ENCODE measurements at regions not wholly inside any gene's neighbourhood (a gene's known extent, or its start where the extent isn't known, plus 50 kb on each side); places are given as distances from the start of the nearest gene placed in this dataset.

DNA sequence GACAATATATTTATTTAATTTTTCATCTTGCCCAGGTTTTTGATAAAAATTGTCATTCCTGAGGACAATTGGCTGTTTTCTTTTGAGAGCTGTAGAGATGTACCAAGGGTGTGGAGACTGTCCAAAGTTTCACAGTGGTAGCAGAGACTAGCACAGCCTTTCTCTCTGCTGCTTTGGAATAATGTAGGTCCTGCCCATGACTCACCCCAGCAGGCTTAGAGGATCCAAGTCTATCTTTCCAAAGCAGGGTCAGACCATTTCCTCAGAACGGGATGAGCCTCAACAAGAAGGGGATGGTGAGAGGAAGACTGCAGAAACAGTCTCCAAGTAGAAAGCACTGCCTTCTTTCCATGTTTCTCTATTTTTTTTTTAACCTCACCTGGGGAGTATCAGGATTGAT lies 131.5 kb upstream of the RPL34 start:
- Histone ChIP-seq H4K20me1 (ENCODE audit: insufficient read depth, low read length) (no peaks in the 10 kb centered on the region), H3K4me3 (ENCODE audit: low read depth, low read length, poor library complexity, severe bottlenecking) (no peak overlapping the region), H3K4me2 (ENCODE audit: low read length) (no peak overlapping the region), H3K79me2 (ENCODE audit: insufficient read depth, low read depth, low read length) (no peaks in the 10 kb centered on the region), H3K36me3 (ENCODE audit: insufficient read depth, low read length) (no peaks in the 10 kb centered on the region), H2AFZ (ENCODE audit: low read length) (no peak overlapping the region), H3K9me2 (ENCODE audit: insufficient read depth, low read length) (no peaks in the 10 kb centered on the region), H3K9me3 (ENCODE audit: low read length) (peaks cover 8% of the 10 kb centered on the region; the same call in 1 of the 2 replicates), H3K27ac (ENCODE audit: low read depth, low read length, poor library complexity, severe bottlenecking) (no peak overlapping the region), H3K4me1 (ENCODE audit: insufficient read depth, low read length, poor library complexity, severe bottlenecking) (no peaks in the 10 kb centered on the region)
- TF ChIP-seq CTCF (conservative IDR thresholded peaks at IDR 0.05; ENCODE audit: low read length) (no peak), EZH2phosphoT487 (IDR thresholded peaks at IDR 0.05; ENCODE audit: borderline replicate concordance, low read depth, low read length) (no peak)
- CTCF ChIA-PET (ENCODE audit: unreplicated experiment): no interaction called here
- POLR2A ChIA-PET: interaction anchor here (1.4 kb wide), 1 partner anchor 10 kb away, joined by 5 read pairs; no protein-coding TSS in a partner anchor
- no peak for DNase-seq (ENCODE audit: low spot score)
- intact Hi-C loops (cut with micrococcal nuclease; ENCODE audit: unreplicated experiment): no loop called here
- BruUV-seq (replicated peaks): no TSS peak

DNA sequence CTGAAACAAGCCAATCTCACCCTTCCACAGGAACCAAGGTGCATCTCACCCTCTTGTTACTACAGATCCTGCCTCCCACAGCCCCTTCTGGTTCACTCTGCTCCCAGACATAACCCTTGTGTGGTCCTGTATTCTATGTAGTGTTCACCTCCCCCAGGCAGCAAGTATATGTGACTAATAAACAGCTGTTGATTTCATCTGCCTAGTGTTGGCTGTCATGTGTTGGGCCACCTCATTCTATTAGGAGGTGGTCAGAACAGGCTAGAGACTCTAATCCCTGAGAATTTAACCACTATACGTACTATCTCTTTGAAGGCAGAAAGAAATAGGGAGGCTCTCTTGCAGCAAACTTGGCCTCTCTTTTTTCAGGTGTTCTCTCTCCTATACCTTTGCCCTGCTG lies 134.3 kb upstream of the RPL34 start:
- intact Hi-C loops (cut with micrococcal nuclease; ENCODE audit: unreplicated experiment): no loop called here
- Histone ChIP-seq H2AFZ (ENCODE audit: low read length) (no peak overlapping the region), H4K20me1 (ENCODE audit: insufficient read depth, low read length) (no peaks in the 10 kb centered on the region), H3K27ac (ENCODE audit: low read depth, low read length, poor library complexity, severe bottlenecking) (no peak overlapping the region), H3K4me1 (ENCODE audit: insufficient read depth, low read length, poor library complexity, severe bottlenecking) (no peaks in the 10 kb centered on the region), H3K9me2 (ENCODE audit: insufficient read depth, low read length) (no peaks in the 10 kb centered on the region), H3K36me3 (ENCODE audit: insufficient read depth, low read length) (no peaks in the 10 kb centered on the region), H3K4me2 (ENCODE audit: low read length) (no peak overlapping the region), H3K79me2 (ENCODE audit: insufficient read depth, low read depth, low read length) (no peaks in the 10 kb centered on the region), H3K9me3 (ENCODE audit: low read length) (no peaks in the 10 kb centered on the region), H3K4me3 (ENCODE audit: low read depth, low read length, poor library complexity, severe bottlenecking) (no peak overlapping the region)
- POLR2A ChIA-PET: no interaction called here
- no TSS peak for BruUV-seq (replicated peaks)
- no peak for DNase-seq (ENCODE audit: low spot score)
- TF ChIP-seq EZH2phosphoT487 (IDR thresholded peaks at IDR 0.05; ENCODE audit: borderline replicate concordance, low read depth, low read length) (no peak), CTCF (conservative IDR thresholded peaks at IDR 0.05; ENCODE audit: low read length) (no peak)
- CTCF ChIA-PET (ENCODE audit: unreplicated experiment): no interaction called here

GRCh38 chr4:108484187-108484586 lies 136.2 kb upstream of the RPL34 start:
- no TSS peak for BruUV-seq (replicated peaks)
- intact Hi-C loops (cut with micrococcal nuclease; ENCODE audit: unreplicated experiment): no loop called here

More at GRCh38 chr4:108484187-108484586, 136.2 kb upstream of the RPL34 start:
- Histone ChIP-seq H3K36me3 (ENCODE audit: insufficient read depth, low read length) (no peaks in the 10 kb centered on the region), H3K9me2 (ENCODE audit: insufficient read depth, low read length) (no peaks in the 10 kb centered on the region), H3K4me2 (ENCODE audit: low read length) (no peak overlapping the region), H4K20me1 (ENCODE audit: insufficient read depth, low read length) (no peaks in the 10 kb centered on the region), H3K27ac (ENCODE audit: low read depth, low read length, poor library complexity, severe bottlenecking) (no peak overlapping the region), H2AFZ (ENCODE audit: low read length) (no peak overlapping the region), H3K4me3 (ENCODE audit: low read depth, low read length, poor library complexity, severe bottlenecking) (no peak overlapping the region), H3K9me3 (ENCODE audit: low read length) (no peaks in the 10 kb centered on the region), H3K79me2 (ENCODE audit: insufficient read depth, low read depth, low read length) (no peaks in the 10 kb centered on the region), H3K4me1 (ENCODE audit: insufficient read depth, low read length, poor library complexity, severe bottlenecking) (no peaks in the 10 kb centered on the region)
- TF ChIP-seq CTCF (conservative IDR thresholded peaks at IDR 0.05; ENCODE audit: low read length) (no peak), EZH2phosphoT487 (IDR thresholded peaks at IDR 0.05; ENCODE audit: borderline replicate concordance, low read depth, low read length) (no peak)
- POLR2A ChIA-PET: no interaction called here
- CTCF ChIA-PET (ENCODE audit: unreplicated experiment): no interaction called here
- DNase-seq (ENCODE audit: low spot score): no peak

Measured in OCI-LY7 (cell line).